ENCODE measurements at regions not wholly inside any gene's neighbourhood (a gene's known extent, or its start where the extent isn't known, plus 50 kb on each side); places are given as distances from the start of the nearest gene placed in this dataset.
"Not testable (repeated sequence)": the region's sequence is repeated elsewhere in the genome, so short reads cannot be mapped to it uniquely, and the experiment has no call there.

DNA sequence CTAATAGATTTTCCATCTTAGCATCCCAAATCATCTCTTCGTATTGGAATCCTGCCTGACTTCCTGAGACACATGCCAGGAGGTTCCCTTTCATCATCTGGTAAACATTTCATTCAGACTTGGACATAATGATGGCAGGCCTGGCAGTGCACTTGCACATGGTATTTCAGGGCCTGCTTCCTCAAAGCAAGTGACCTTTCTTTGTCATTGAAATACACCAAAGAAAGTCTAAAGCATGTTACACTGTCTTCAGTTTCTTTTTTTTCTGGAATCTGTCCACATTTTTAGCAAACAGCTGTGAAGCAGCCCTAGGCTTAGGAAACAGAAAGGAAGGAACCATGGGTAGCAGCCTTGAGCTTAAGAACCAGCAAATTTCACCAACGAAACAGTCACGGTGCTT lies 205.9 kb upstream of the VCX start:
- DNase-seq = no peak

DNA sequence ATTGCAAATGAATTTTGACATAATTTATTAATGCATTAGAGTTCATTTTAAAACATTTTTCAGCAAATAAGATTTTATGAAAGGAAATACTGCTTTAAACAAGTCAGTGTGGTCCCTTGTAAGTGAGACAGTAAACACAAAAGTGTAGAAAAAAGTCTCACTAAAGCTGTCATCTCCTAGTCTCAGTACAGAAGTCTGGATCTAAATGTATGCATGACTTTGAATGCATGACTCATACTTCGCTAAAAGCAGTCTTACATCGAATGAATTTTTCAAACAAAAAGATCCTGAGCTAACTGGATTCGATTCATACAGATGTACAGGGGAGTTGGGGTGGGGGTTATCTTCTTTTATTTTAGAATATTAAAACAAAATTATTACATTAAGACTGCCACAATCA lies 207.4 kb upstream of the VCX start:
- no peak for DNase-seq

DNA sequence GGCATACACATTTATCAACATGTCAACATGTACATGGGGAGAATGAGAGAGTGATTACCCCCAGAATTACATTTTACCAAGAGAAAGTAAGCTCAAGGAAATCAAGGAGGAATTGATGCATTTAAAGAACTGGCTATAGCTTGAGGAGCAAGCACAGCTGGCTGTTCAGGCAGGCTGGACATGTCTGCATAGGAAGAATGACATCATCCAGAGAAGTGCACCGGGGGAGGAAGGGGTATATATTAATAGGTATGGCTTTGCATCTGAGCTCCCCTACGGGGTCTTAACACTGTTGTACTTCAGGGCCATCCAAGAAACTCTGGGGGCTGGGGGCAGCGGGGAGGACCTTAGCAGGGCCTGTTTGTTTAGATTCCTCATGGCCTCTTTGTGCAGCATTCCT lies 222.4 kb upstream of the VCX start:
- DNase-seq = no peak

DNA sequence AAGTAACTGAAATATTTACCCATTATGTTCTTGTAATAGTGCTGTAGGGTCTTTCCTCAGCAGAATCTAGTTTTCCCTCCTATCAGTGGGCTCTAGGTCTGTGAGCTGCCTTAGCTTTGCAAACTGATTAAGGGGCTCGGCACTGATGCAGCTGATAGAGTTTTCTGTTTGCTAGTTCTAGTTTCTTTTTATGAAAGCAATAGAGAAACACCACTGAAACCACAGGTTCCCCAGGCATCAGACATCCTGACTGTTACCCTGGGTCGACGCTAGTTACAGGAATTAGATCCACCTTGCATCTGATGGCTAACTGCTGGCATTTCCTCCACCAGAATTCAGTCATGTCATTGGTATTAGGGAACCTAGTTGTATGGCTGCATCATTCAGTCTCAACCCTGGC lies 225.0 kb upstream of the VCX start:
- no peak for DNase-seq

DNA sequence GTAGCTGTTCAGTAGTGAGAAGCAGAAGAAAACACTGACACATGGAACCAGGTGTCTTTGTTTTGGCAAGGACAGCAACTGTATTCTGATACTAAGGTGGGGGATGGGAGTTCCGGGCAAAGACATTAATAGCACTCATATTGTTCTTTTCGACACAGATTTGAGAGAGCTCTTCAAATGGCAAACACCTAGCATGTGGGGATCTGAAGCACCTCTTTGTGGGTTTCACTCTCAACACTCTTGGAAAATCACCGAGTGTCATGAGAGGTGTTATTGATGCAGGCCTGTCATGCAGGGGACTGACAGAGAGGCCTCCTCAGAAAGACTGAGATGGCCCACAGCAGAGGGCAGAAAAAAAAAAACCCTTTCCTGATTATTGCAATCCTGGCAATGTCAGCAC lies 228.4 kb upstream of the VCX start:
- no peak for DNase-seq

DNA sequence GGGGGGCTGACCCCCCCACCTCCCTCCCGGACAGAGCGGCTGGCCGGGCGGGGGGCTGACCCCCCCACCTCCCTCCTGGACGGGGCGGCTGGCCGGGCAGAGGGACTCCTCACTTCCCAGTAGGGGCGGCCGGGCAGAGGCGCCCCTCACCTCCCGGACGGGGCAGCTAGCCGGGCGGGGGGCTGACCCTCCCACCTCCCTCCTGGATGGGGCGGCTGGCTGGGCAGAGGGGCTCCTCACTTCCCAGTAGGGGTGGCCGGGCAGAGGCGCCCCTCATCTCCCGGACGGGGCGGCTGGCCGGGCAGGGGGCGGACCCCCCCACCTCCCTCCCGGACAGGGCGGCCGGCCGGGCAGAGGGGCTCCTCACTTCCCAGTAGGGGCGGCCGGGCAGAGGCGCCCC lies 234.3 kb upstream of the VCX start:
- not testable (repeated sequence) for DNase-seq

DNA sequence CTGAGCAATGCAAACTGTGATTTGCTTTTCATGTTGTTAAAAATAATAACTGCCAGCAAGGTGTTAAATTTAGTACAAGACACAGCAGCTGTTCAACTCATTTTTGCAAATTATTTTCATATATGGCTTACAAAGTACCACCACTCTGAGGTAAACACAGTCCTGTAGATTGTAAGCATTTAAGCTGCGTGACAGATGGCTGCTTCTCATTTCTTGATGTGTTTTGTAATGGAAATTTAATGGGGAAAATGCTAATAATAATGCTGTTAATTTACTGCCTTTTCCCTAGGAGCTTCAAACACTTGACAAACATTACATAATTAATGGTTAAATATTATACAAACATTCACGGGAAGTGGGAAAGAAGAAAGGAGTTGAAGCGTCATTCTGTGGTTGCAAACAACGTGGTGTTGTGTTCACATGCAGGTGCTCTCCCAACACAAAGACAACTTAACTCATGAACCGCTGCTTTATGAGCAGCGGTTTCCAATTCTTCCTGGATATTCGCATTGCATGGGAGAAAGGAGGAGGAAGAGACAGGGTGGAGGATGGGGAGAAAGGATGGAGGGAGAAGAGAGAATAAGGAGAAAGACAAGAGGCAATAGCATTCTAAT lies 236.8 kb upstream of the VCX start:
- no peak for DNase-seq

DNA sequence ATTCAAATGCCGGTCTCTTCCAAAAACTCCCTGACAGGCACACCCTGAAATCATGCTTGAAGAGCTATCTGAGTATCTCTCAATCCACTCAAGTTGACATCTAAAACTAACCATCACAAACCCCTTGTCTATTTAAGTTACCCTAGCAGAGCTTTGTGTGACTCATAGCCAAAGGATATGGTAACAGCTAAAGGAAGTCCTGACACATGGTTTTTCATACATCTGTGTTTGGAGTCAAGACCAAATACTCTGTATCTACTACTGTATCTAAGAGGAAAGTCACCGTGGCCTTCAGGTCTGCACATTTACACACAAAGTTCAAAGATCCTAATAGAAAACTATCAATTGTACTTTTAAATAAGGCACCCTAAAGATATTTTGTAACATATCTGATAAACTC lies 239.6 kb upstream of the VCX start:
- no peak for DNase-seq

DNA sequence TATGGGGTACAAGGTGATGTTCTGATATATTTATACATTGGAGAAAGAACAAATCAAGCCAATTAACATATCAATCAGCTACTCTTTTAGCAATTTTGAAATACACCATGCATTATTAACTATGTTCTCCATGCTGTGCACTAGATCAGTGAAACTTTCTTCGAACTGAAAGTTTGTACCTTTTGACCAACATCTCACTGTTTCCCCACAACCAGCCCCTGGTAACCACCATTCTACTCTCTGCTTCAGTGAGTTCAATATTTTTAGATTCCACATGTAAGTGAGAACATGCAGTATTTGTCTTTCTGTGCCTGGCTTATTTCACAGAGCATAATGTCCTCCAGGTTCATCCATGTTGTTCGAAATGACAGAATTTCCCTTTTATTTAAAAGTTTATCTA lies 246.1 kb upstream of the VCX start:
- no peak for DNase-seq

DNA sequence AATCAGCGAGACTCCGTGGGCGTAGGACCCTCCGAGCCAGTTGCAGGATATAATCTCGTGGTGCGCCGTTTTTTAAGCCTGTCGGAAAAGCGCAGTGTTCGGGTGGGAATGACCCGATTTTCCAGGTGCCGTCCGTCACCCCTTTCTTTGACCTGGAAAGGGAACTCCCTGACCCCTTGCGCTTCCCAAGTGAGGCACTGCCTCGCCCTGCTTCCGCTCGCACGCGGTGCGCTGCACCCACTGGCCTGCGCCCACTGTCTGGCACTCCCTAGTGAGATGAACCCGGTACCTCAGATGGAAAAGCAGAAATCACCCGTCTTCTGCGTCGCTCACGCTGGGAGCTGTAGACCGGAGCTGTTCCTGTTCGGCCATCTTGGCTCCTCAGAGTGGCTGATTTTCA lies 249.6 kb upstream of the VCX start:
- not testable (repeated sequence) for DNase-seq

DNA sequence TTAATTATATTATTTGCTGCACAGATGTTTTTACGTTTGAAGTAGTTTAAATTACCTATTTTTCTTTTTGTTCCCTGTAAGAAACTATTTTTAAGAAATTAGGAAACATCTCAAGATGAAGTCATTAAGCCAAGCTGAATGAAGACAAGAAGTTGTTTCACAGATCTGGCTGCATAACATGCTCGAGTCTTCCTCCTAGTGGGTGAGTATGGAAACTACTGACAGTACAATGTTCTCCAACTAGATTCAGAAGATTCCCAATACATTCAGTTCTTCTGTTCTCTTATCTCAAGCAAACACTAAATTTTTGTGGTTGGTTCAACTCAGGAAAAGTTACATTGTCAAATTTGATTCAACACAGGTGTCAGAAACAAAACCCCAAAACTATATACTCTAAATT lies 256.8 kb upstream of the VCX start:
- no peak for DNase-seq

DNA sequence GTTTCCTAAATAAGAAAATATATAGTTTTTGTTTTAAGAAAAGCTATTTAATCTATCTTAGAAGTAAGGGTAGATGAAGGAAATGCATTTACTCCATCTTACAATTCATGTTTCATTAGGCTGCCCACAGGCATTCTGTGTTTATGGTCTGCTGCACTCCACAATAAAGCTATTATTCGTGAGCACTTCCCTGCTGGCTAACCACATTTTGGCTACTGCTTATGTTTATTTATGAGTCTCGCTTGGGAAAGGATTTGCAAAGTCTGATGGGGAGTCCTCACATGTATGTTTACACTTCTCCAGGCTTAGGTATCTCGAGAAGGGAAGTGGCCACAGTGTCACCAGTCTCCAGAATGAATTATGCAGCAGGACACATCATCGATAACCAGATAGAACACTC lies 260.8 kb upstream of the VCX start:
- DNase-seq = no peak

DNA sequence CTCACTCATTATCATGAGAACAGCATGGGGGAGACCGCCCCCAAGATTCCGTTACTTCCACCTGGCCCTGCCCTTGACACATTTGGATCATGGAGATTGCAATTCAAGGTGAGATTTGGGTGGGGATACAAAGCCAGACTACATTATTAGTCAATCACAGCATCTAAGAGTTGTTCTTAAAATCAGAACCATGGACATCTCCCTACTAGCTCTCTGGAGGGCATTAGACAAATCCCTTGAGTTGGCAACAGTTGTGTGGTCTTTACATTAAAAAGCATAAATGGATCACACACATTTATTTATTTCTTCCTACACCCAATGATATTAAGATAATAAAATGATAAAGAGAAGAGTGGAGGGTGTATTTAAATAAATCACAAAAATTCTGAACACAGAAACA lies 262.8 kb upstream of the VCX start:
- DNase-seq = no peak

DNA sequence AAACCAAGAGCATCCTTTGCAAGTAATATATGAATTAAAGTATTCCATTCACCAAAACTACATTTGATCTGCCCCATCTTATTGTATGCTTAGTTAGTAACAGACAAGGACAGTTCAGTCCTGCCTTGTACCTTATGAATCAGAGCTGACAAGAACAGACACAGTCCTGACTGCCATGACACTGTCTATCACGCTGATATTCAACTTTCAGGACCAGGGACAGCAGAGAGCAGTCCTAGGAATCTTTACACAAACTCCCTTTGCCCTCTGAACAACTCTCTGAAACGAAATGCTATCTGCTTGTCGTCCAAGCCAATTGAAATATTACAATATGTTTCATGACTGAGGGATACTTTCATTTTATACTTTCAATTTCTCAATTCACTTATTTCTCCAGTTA lies 268.6 kb upstream of the VCX start:
- no peak for DNase-seq

DNA sequence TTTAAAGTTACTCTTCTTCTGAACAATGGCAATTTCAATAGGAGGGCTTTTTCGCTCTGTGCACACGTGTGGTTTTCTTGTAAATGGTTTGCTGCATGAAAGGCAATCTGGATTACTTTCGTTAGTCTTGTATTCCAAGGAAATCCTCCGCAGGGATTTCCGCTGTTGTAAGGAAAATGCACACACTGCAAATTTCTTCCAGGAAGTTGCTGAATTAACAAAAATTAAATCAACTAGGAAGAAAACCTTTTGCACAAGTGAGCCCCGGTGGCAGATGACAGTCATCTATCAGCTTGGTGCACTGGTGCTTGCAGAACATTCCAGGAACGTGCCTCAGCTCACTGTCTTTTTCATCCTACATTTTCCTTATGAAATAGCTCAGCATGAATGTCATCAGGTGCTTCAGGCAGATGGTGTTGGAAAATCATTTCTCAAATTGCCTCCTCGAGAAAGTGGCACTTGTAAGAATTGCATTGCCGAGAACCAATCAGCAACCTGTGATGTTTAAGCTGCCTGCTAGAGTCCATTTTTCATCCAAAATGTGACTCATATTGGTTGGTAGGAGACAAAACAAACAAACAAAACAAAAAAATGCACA lies 272.4 kb upstream of the VCX start:
- no peak for DNase-seq

DNA sequence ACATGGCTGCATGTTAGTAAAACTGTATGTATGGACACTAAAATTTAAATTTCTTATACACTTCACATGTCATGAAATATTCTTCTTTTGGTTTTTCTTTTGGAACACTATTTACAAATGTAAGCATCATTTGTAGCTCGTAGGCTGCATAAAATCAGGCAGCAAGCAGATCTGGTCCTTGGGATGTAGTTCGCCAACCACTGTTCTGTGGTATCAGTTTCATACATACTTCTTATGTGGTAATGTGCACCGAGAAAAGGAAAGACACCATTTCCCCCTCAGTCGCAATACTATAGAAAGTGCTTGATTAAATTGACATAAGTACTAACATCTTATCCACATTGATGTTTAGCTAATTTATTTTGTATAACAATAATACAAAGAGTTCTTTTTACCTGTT lies 274.4 kb upstream of the VCX start:
- DNase-seq = no peak

DNA sequence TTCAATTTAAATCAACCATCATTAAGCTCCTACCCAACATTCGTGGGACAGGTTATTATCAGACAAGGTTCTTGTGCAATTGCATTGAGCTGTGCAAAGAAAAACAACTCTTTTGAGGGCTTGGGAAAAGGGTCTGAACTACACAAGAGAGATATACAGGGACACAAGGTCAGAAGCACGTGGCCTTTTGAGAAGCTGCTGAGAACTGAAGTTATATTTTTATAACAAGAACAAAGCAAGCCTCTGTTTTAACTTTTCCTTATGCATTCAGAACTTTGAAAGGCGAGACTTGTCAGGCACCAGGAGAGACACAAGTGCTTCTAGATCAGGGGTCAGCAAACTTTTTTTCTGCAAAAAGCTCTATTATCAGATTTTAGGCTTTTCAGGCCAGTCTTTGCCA lies 274.8 kb upstream of the VCX start:
- DNase-seq = no peak

DNA sequence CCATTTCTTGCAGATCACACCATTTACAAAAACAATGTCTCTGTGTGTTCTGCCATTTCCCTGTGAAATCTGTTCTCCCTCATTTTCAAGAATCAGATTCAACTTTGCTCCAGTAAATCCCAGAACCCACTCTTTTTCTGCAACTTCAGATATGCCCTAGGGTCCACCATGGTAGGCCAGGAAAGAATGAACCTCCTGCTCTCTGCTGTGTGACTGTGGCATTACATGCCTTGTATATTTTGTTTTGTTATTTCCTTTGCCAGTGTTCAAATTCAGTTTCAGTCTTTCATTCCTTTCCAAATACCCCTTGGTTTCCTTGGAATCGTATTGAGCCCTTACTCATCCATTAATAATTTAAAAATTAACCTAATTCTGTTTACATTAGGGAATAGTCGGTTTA lies 290.2 kb upstream of the VCX start:
- DNase-seq = no peak

DNA sequence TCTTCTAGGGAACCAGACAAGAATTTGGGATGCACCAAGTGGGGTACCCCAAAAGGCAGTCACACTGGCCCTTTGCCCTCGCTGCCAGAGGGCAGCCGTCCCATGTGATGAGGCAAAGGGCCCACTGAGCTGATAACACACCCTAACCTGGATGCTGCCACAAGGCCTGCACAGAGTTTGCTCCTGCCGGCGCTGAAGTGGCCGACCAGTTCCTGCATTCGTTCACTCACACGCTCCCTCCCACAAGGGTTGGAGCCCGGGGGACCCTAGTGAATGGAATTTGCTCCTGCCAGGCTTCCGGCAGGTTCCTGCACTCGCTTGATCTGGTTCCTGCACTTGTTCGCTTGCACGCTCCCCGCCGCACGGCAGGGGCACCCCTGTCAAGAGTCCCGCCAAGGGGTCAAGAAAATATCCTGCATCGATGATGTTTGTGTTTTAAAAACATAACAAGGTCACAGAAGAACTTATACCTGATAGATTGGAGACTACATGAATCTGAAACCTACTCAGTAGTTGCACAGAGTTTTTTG lies 296.4 kb upstream of the VCX start:
- DNase-seq = no peak

DNA sequence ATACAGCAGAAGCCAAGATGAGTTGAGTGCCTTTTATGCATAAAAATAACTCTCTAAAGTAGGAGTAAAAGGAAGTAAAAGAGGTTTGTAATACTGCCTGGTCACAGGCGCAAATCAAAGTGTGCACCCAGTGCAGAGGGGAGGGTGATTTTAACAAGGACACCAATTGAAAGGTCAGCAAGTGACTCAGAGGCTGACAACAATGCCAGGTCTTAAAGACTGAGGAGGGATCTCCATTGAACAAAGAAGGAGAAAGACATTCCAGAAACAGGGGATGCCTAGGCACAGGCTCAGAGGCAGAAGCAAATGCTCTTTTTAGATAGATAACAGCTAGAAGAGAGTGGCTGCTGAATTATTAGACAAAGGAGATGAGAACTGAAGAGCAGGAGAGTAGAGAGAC lies 297.4 kb upstream of the VCX start:
- DNase-seq = no peak

DNA sequence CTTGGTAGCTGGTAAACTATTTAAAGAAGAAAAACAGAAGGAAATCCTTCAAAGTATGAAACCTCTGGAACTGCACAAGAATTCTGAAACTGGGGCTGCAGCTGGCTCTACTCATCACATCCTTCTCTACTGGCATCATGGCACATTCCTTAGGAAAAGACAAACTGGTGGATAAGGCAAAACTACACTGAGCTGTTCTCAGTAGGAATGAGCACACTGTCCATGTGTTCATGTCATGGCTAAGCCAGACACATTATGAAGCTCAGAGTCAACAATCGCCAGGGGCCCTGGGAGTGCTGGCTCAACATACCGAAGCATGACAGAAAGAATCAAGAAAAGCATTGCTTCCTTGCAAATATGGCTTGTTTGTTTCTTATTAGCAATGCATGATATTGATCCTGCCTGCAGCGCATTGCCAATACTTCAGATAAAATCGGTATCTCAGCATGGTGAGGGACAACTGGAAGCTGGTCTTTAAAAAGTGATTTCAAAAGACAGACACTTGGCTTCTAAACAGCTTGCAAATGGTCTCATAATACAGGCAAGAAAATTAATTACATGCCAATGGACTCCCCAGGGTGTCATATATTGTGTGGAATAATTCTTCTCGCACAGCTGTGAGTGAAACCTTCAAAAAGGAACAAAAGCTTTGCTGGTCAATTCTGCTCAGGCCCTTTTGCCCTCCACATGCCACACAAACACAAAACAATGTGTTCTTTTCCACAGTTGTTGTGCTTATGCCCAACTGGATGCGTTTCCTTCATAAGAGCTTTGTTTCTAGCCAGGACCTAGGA lies 300.2 kb upstream of the VCX start:
- no peak for DNase-seq

DNA sequence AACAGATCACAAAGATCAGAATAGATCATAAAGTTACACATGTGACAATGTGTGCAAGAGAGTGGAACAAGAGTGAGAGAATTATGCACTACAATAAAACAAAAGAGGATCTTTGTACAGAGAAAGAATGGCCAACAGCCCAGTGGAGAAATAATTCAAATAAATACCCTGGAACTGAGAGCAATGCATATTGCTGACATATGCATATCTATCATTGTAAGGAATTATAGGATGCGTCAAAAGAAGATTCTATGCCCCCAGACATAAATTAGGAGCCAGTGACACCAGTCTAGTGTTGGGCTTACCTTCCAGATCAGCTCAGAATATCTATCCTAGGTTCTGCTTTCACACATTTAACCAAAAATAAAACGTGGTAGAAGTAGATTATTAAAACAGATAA lies 320.1 kb upstream of the VCX start:
- no peak for DNase-seq

DNA sequence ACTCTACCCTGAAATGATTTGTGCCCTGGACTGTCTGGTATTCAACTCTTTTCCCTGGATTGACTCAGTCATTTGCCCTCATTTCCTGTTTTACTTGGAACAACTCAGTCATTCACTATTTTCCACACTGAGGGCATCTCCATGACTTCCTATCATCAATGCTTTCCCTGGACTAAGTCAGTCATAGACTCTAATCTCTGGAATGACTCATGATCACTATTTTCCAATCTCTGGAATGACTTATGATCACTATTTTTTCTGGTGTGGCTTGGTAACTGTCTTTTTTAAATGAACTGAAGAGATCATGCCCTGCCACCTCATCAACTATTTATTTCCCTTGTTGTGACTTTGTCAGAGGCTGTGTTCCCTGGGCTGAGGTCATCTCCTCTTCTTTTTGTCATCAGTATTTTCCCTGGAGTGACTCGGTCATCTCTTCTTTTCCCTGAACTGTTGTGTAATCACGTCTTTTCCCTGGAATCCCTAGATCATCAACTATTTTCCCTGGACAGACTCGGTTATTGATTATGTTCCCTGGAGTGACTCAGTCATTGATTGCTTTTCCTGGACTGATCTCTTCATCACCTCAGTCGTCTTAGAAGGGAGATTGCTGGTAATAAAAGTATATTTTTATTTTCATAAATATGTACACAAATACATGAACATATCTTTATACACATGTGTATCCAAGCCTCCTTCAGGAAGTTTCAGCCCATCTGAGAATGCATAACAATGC lies 327.1 kb upstream of the VCX start:
- no peak for DNase-seq
